ENCODE measurements at regions not wholly inside any gene's neighbourhood (a gene's known extent, or its start where the extent isn't known, plus 50 kb on each side); places are given as distances from the start of the nearest gene placed in this dataset.

GRCh38 chr2:71843391-71843850, 304.2 kb downstream of the CYP26B1 start (continued):
- no peak for TF ChIP-seq CHD2 (IDR thresholded peaks at IDR 0.05; ENCODE audit: low read length)

GRCh38 chr2:71842744-71843143, 304.9 kb downstream of the CYP26B1 start:
- H3K27me3 ChIP-seq (replicated peaks in 1 of 4; ENCODE audit: control insufficient read depth in 3 of 4, extremely low read depth in 1 of 4, insufficient read depth in 3 of 4, low read length in 3 of 4), result no peaks in the 10 kb centered on the region
- no peak overlapping the region for H3K14ac ChIP-seq (ENCODE audit: insufficient read length)
- H3K36me3 ChIP-seq (ENCODE audit: control insufficient read depth in 2 of 4, insufficient read depth in 4 of 4, low read length in 3 of 4), result no peaks in the 10 kb centered on the region
- H3K27ac ChIP-seq (ENCODE audit: low read depth, low read length), result no peak overlapping the region
- no peak overlapping the region for H2AK5ac ChIP-seq (ENCODE audit: low read depth, low read length)
- no peak overlapping the region for H2BK15ac ChIP-seq (ENCODE audit: low read length)
- H4K91ac ChIP-seq (replicated peaks; ENCODE audit: insufficient read length, low read length), result no peak overlapping the region
- H3K56ac ChIP-seq (replicated peaks; ENCODE audit: insufficient read length, low read depth, low read length), result no peak overlapping the region
- H3K79me1 ChIP-seq (ENCODE audit: low read depth, low read length), result no peaks in the 10 kb centered on the region
- DNase-seq (ENCODE audit: low read depth in 1 of 2, low spot score in 2 of 2), result no peak
- no peaks in the 10 kb centered on the region for H4K20me1 ChIP-seq (replicated peaks in 1 of 2; ENCODE audit: control insufficient read depth in 1 of 2, insufficient read depth in 2 of 2, low read length in 2 of 2)
- no peak overlapping the region for H2AFZ ChIP-seq (ENCODE audit: low read length)
- H2BK5ac ChIP-seq (ENCODE audit: low read depth, low read length), result no peak overlapping the region
- H2BK12ac ChIP-seq (ENCODE audit: low read depth, low read length), result no peak overlapping the region
- FAIRE-seq, result no peak
- no peak overlapping the region for H2BK120ac ChIP-seq (replicated peaks; ENCODE audit: low read depth, low read length)
- H3K9me3 ChIP-seq (ENCODE audit: insufficient read depth in 2 of 2, low read depth in 1 of 2, low read length in 1 of 2), result no peaks in the 10 kb centered on the region
- no peak overlapping the region for H3K23ac ChIP-seq (ENCODE audit: insufficient read length)
- H3K9ac ChIP-seq (replicated peaks in 1 of 4; ENCODE audit: extremely low read depth in 1 of 4, low read depth in 3 of 4, low read length in 3 of 4), result no peak overlapping the region
- WGBS, 2 experiments (ENCODE audit: extremely low coverage in 1 of 2, insufficient coverage in 1 of 2, insufficient read length in 1 of 2, insufficient replicate concordance in 2 of 2, low coverage in 1 of 2, low lambda C conversion rate in 2 of 2, missing lambda C conversion rate in 1 of 2), result 82% methylated on average over 4 of the region's 4 CpGs; no CpG with 5 or more reads in 1 of the 2 experiments
- H3K79me2 ChIP-seq (ENCODE audit: control insufficient read depth in 1 of 2, insufficient read depth in 2 of 2, low read length in 2 of 2), result no peaks in the 10 kb centered on the region
- no peak overlapping the region for H3K4me2 ChIP-seq (ENCODE audit: insufficient read depth in 1 of 2, low read depth in 2 of 2, low read length in 2 of 2)
- ChIA-PET CTCF (ENCODE audit: partially characterized antibody) (no interaction called here), POLR2A (ENCODE audit: partially characterized antibody) (no interaction called here)
- no peak overlapping the region for H4K8ac ChIP-seq (ENCODE audit: extremely low read depth, insufficient read depth, low read length)
- H3K18ac ChIP-seq (ENCODE audit: extremely low read depth, low read length), result no peak overlapping the region
- H3K4me1 ChIP-seq (replicated peaks in 1 of 4; ENCODE audit: control insufficient read depth in 3 of 4, insufficient read depth in 4 of 4, low read length in 3 of 4), result no peaks in the 10 kb centered on the region
- H4K5ac ChIP-seq (ENCODE audit: insufficient read length, low read depth, low read length), result no peak overlapping the region
- H3K4ac ChIP-seq (replicated peaks; ENCODE audit: insufficient read length, low read depth, low read length), result no peak overlapping the region
- H3K4me3 ChIP-seq (ENCODE audit: extremely low read depth in 1 of 4, insufficient read depth in 2 of 4, low read depth in 3 of 4, low read length in 4 of 4), result no peak overlapping the region
- no peak overlapping the region for H2BK20ac ChIP-seq (ENCODE audit: low read length)
- 0 out of 2 replicates have a peak, but pooled peaks cover 2% of the 10 kb centered on the region for H3K23me2 ChIP-seq (ENCODE audit: low read depth, low read length)
- TF ChIP-seq SAP30 (IDR thresholded peaks at IDR 0.05; ENCODE audit: insufficient read depth, insufficient replicate concordance, low read length) (no peak), SIN3A (conservative IDR thresholded peaks at IDR 0.05 in 1 of 2, IDR thresholded peaks at IDR 0.05 in 1 of 2; ENCODE audit: low read depth in 1 of 2, low read length in 2 of 2) (no peak), BRCA1 (IDR thresholded peaks at IDR 0.05; ENCODE audit: low read depth, low read length) (no peak), NRF1 (IDR thresholded peaks at IDR 0.05; ENCODE audit: low read depth, low read length) (no peak), HDAC2 (IDR thresholded peaks at IDR 0.05; ENCODE audit: borderline replicate concordance in 1 of 2, low read depth in 2 of 2, low read length in 2 of 2) (no peak), EGR1 (IDR thresholded peaks at IDR 0.05; ENCODE audit: borderline replicate concordance, low read depth, low read length) (no peak), ATF3 (IDR thresholded peaks at IDR 0.05; ENCODE audit: insufficient read depth, low read depth, low read length) (no peak), USF2 (IDR thresholded peaks at IDR 0.05; ENCODE audit: low read length) (no peak), GTF2F1 (IDR thresholded peaks at IDR 0.05; ENCODE audit: borderline replicate concordance, low read depth, low read length) (no peak)
